ENCODE measurements at regions not wholly inside any gene's neighbourhood (a gene's known extent, or its start where the extent isn't known, plus 50 kb on each side); places are given as distances from the start of the nearest gene placed in this dataset.

DNA sequence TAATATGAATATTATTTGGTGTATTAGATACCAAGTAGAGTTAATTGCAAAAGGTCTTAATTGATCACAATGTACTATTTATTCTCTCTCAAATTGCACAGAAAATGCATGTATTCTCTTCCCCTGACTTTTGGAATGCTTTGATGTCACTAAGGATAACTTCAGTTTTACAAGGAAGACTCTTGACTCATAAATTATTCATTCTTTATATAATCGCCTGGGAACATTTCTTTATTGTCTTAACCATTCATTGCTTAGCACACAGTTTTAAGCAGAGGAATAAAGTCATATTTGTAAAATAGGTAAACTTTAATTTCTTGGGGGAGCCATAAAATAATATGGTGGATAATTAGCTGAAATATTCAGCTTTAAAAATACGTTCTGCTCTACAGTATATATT is 306.0 kb upstream of the TMEM229A start:
- no peak for TF ChIP-seq JUNB (IDR thresholded peaks at IDR 0.05; ENCODE audit: unreplicated experiment)
- TF ChIP-seq, protein P1, sequence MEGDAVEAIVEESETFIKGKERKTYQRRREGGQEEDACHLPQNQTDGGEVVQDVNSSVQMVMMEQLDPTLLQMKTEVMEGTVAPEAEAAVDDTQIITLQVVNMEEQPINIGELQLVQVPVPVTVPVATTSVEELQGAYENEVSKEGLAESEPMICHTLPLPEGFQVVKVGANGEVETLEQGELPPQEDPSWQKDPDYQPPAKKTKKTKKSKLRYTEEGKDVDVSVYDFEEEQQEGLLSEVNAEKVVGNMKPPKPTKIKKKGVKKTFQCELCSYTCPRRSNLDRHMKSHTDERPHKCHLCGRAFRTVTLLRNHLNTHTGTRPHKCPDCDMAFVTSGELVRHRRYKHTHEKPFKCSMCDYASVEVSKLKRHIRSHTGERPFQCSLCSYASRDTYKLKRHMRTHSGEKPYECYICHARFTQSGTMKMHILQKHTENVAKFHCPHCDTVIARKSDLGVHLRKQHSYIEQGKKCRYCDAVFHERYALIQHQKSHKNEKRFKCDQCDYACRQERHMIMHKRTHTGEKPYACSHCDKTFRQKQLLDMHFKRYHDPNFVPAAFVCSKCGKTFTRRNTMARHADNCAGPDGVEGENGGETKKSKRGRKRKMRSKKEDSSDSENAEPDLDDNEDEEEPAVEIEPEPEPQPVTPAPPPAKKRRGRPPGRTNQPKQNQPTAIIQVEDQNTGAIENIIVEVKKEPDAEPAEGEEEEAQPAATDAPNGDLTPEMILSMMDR (conservative IDR thresholded peaks at IDR 0.05; ENCODE audit: low read depth in 2 of 2): no peak
- no peak for TF ChIP-seq EZH2 (IDR thresholded peaks at IDR 0.05; ENCODE audit: low read depth, unreplicated experiment)
- TF ChIP-seq, protein P2, sequence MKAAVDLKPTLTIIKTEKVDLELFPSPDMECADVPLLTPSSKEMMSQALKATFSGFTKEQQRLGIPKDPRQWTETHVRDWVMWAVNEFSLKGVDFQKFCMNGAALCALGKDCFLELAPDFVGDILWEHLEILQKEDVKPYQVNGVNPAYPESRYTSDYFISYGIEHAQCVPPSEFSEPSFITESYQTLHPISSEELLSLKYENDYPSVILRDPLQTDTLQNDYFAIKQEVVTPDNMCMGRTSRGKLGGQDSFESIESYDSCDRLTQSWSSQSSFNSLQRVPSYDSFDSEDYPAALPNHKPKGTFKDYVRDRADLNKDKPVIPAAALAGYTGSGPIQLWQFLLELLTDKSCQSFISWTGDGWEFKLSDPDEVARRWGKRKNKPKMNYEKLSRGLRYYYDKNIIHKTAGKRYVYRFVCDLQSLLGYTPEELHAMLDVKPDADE (IDR thresholded peaks at IDR 0.05): no peak
- TF ChIP-seq POLR2AphosphoS5 (IDR thresholded peaks at IDR 0.05; ENCODE audit: low read depth): no peak
- TF ChIP-seq CREB1 (CRISPR knock-in tag; IDR thresholded peaks at IDR 0.05; ENCODE audit: low read depth): no peak
- no peak for TF ChIP-seq EZH2phosphoT487 (IDR thresholded peaks at IDR 0.05; ENCODE audit: unreplicated experiment)
- no peak for TF ChIP-seq STAT1 (IDR thresholded peaks at IDR 0.05; ENCODE audit: unreplicated experiment)
- no peak for TF ChIP-seq REST (IDR thresholded peaks at IDR 0.05; ENCODE audit: unreplicated experiment)
- TF ChIP-seq ZNF462 (CRISPR knock-in tag; IDR thresholded peaks at IDR 0.05): no peak
- no peak for TF ChIP-seq ZNF114 (CRISPR knock-in tag; IDR thresholded peaks at IDR 0.05)
- no peak for TF ChIP-seq ZNF331 (CRISPR knock-in tag; IDR thresholded peaks at IDR 0.05; ENCODE audit: low read depth)

All from GM23338 (cell line).